GM12875 (cell line): ENCODE measurements at regions not wholly inside any gene's neighbourhood (a gene's known extent, or its start where the extent isn't known, plus 50 kb on each side); places are given as distances from the start of the nearest gene placed in this dataset.
"Not testable (repeated sequence)": the region's sequence is repeated elsewhere in the genome, so short reads cannot be mapped to it uniquely, and the experiment has no call there.

ENCODE experiments used
- H3K4me3 ChIP-seq: one replicate; pipeline ENCODE4 v1.5.1; 2011; ENCODE audit warnings: low read depth, low read length, control low read depth
- CTCF ChIP-seq: IDR thresholded peaks from 2 replicates; pipeline ENCODE4 v1.5.1; 2011; ENCODE audit warnings: low read depth, mild to moderate bottlenecking, control low read depth, inconsistent platforms, low read length, moderate library complexity, borderline replicate concordance; ENCODE audit not compliant: insufficient read depth

- no peak overlapping the region for H3K4me3 ChIP-seq
- no peak for TF ChIP-seq CTCF
Measured at GRCh38 chr4:149910177-149910576, 94.5 kb upstream of the IQCM start.

- TF ChIP-seq CTCF, result no peak
- H3K4me3 ChIP-seq, result no peak overlapping the region
Measured at GRCh38 chr4:149910604-149911350, 95.1 kb upstream of the IQCM start.

- TF ChIP-seq CTCF, result no peak
- no peak overlapping the region for H3K4me3 ChIP-seq
Measured at GRCh38 chr4:149911354-149911753, 95.7 kb upstream of the IQCM start.

GRCh38 chr4:149912000-149912399 lies 96.4 kb upstream of the IQCM start:
- no peak overlapping the region for H3K4me3 ChIP-seq
- TF ChIP-seq CTCF, result no peak

- peak; percentile 71 for TF ChIP-seq CTCF
- no peak overlapping the region for H3K4me3 ChIP-seq
Measured at GRCh38 chr4:149914119-149915115, 98.8 kb upstream of the IQCM start.

GRCh38 chr4:149915735-149916134 lies 100.1 kb upstream of the IQCM start:
- H3K4me3 ChIP-seq, result not testable (repeated sequence)

- no peak overlapping the region for H3K4me3 ChIP-seq
- TF ChIP-seq CTCF, result no peak
Measured at GRCh38 chr4:149923736-149924135, 108.1 kb upstream of the IQCM start.
